ENCODE measurements at regions not wholly inside any gene's neighbourhood (a gene's known extent, or its start where the extent isn't known, plus 50 kb on each side); places are given as distances from the start of the nearest gene placed in this dataset.

GRCh38 chr3:160141485-160142185, 83.6 kb upstream of the C3orf80 start (continued):
- TF ChIP-seq ZBTB40 (IDR thresholded peaks at IDR 0.05), result no peak
- TF ChIP-seq ZBTB40 (CRISPR knock-in tag; IDR thresholded peaks at IDR 0.05), result no peak
- no peak for TF ChIP-seq NFYB (IDR thresholded peaks at IDR 0.05; ENCODE audit: extremely low read depth, insufficient read length)
- no peak for TF ChIP-seq NCOA2 (IDR thresholded peaks at IDR 0.05; ENCODE audit: partially characterized antibody in 2 of 2)
- no peak for TF ChIP-seq ASH1L (IDR thresholded peaks at IDR 0.05; ENCODE audit: borderline replicate concordance, low read depth, partially characterized antibody)

Data from K562 (cell line).